ENCODE measurements at regions not wholly inside any gene's neighbourhood (a gene's known extent, or its start where the extent isn't known, plus 50 kb on each side); places are given as distances from the start of the nearest gene placed in this dataset.

- DNase-seq (ENCODE audit: extremely low read depth in 1 of 2, low read depth in 1 of 2): no peak
Measured at GRCh38 chr5:58074717-58075116, 385.2 kb downstream of the PLK2 start.

DNA sequence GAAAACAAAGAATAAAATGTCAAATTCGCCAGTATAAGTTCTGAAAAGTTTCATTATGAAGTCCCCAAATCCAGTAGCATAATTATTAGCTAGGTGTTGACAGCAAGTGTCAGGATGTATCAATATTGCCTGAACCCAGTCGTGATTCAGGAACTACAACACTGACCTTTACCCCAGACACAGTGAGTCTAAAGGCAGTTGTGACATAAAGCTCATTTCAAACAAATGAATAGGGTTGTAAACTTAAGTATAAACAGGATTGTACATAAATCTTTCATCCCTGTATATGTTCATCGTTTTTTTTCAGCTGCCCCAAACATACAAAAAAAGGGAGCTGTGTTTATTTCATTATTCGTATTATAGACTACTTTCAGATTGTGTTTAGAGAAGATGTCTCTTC lies 385.7 kb downstream of the PLK2 start:
- no peak for DNase-seq (ENCODE audit: extremely low read depth in 1 of 2, low read depth in 1 of 2)

- DNase-seq (ENCODE audit: extremely low read depth in 1 of 2, low read depth in 1 of 2): no peak
Measured at GRCh38 chr5:58073243-58073642, 386.6 kb downstream of the PLK2 start.

GRCh38 chr5:58072300-58072965 lies 387.5 kb downstream of the PLK2 start:
- DNase-seq (ENCODE audit: extremely low read depth in 1 of 2, low read depth in 1 of 2): no peak

- no peak for DNase-seq (ENCODE audit: extremely low read depth in 1 of 2, low read depth in 1 of 2)
Measured at GRCh38 chr5:58071566-58071965, 388.3 kb downstream of the PLK2 start.

GRCh38 chr5:58069846-58070245 lies 390.0 kb downstream of the PLK2 start:
- no peak for DNase-seq (ENCODE audit: extremely low read depth in 1 of 2, low read depth in 1 of 2)

- no peak for DNase-seq (ENCODE audit: extremely low read depth in 1 of 2, low read depth in 1 of 2)
Measured at GRCh38 chr5:58069016-58069705, 390.7 kb downstream of the PLK2 start.

- DNase-seq (ENCODE audit: extremely low read depth in 1 of 2, low read depth in 1 of 2): no peak
Measured at GRCh38 chr5:58066557-58066956, 393.3 kb downstream of the PLK2 start.

DNA sequence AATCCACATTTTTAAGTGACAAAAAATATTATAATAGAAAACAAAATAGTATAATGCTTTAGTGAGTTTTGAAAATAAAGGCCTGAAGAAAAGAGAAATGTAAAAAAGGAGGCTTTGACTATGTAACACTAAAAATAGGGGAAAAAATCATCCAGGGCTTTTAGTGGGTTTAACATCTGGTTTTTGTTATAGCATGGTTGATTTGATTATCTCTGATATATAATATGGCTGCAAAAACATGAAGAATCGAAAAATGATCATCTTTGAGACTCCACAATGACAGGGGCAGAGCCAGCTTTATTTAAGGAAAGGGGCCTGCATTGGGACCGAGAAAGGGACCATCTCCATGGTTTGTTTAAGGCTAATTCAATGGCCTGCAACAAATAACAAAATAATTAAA lies 393.8 kb downstream of the PLK2 start:
- no peak for DNase-seq (ENCODE audit: extremely low read depth in 1 of 2, low read depth in 1 of 2)

GRCh38 chr5:58064801-58065200 lies 395.1 kb downstream of the PLK2 start:
- no peak for DNase-seq (ENCODE audit: extremely low read depth in 1 of 2, low read depth in 1 of 2)

GRCh38 chr5:58060996-58061395 lies 398.9 kb downstream of the PLK2 start:
- no peak for DNase-seq (ENCODE audit: extremely low read depth in 1 of 2, low read depth in 1 of 2)

DNA sequence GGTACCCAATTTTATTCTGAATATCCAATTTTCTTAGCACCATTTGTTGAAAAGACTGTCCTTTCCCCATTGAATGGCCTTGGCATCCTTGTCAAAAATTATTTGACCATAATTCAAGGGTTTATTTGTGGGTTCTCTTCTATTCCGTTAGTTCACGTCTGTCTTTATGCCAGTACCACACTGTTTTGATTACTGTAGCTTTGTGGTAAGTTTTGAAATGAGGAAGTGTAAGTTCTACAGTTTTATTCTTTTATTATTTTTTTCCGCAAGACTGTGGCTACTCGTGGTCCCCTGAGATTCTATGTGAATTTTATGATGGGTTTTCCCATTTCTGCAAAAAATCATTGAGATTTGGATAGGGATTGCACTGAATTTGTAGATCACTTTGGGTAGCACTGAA lies 402.6 kb downstream of the PLK2 start:
- DNase-seq (ENCODE audit: extremely low read depth in 1 of 2, low read depth in 1 of 2): no peak

DNA sequence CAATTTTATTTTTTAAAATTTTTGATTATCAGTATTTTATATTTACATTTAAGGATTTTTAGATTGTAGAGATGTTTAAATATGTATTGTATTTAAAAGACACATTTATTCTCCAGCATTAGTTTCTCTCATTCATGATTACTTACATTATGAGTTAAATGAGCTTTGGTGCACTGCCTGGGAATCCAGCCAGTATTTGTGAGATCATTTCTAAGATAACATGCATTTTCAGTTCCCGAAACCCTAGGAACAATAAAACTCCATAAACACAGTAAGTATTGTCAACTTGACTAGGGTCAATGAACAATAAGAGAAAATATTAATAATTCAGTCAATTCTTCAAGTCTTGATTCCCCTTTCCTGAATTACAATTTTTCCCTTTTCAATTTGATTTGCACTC lies 403.3 kb downstream of the PLK2 start:
- no peak for DNase-seq (ENCODE audit: extremely low read depth in 1 of 2, low read depth in 1 of 2)

DNA sequence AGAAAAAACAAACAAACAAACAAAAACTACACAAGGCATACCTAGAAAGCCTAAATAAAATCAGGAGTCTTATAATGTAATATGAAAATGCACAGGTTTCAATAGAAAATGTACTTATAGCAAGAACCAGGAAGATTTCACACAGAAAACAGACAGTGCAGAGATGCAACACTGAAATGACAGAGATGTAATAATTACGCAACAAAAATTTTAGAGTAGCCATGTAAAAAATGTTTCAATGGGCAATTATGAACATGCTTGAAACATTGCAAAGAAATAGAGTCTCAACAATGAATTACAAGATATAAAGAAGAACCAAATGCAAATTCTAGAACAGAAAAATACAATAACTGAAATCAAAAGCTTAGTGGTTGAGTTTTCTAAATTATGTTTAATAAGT lies 405.9 kb downstream of the PLK2 start:
- no peak for DNase-seq (ENCODE audit: extremely low read depth in 1 of 2, low read depth in 1 of 2)

DNA sequence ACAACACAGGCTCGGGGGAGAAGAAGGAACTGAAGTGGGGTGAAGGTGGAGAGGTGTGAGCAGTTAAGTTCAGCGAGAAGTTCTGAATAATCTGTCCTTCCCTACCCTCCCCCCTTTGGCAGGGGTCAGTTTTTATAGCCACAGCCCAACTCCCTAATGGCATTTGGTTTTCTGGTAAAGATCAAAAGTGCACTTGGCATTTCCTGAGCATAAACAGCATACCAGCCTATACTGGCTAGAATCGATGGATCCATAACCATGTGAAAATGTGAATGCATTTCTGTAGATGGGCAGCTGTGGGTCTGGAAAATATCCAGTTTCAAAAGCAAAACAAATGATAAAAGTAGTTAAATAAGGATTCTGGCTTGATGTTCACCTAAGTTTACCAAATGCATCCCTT lies 410.9 kb downstream of the PLK2 start:
- no peak for DNase-seq (ENCODE audit: extremely low read depth in 1 of 2, low read depth in 1 of 2)

- DNase-seq (ENCODE audit: extremely low read depth in 1 of 2, low read depth in 1 of 2): no peak
Measured at GRCh38 chr5:58048185-58048925, 411.5 kb downstream of the PLK2 start.

GRCh38 chr5:58046371-58046770 lies 413.5 kb downstream of the PLK2 start:
- no peak for DNase-seq (ENCODE audit: extremely low read depth in 1 of 2, low read depth in 1 of 2)

DNA sequence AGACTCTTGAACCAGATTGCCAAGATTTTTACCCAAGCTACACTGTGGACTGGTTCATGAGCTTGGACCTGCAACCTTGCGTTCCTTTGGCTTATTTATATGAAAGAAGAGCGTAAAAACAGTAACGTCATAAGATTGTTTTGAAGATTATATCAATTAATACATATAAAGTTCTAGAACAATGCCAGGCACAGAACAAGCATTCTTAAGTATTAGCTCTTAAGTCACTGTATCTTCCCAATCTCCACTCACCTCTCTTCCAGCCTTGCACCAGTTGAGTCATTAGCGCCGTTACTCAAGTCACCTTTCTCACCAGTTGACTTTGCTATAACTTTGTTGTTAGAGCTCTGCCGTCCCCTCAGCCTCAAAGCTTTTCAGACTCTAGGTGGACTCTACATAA lies 415.7 kb downstream of the PLK2 start:
- no peak for DNase-seq (ENCODE audit: extremely low read depth in 1 of 2, low read depth in 1 of 2)

- DNase-seq (ENCODE audit: extremely low read depth in 1 of 2, low read depth in 1 of 2): no peak
Measured at GRCh38 chr5:58043032-58043945, 416.6 kb downstream of the PLK2 start.

- no peak for DNase-seq (ENCODE audit: extremely low read depth in 1 of 2, low read depth in 1 of 2)
Measured at GRCh38 chr5:58041884-58042283, 418.0 kb downstream of the PLK2 start.

- no peak for DNase-seq (ENCODE audit: extremely low read depth in 1 of 2, low read depth in 1 of 2)
Measured at GRCh38 chr5:58040846-58041245, 419.0 kb downstream of the PLK2 start.
